Transverse colon (tissue), 4 donors: ENCODE measurements at regions not wholly inside any gene's neighbourhood (a gene's known extent, or its start where the extent isn't known, plus 50 kb on each side); places are given as distances from the start of the nearest gene placed in this dataset.

ENCODE experiments used
- DNase-seq: peaks from one replicate; pipeline ENCODE4 v3.0.0-alpha.2; 2019
- H3K27ac ChIP-seq, 4 donors: fragments of 200-600 bp; sonication (generic); 2 replicates each; pipeline ENCODE4 v1.5.1; 2016 to 2018; ENCODE audit warnings: inconsistent platforms in 4 of 4
- H3K27me3 ChIP-seq: fragments of 200-600 bp; sonication (generic); 2 replicates; pipeline ENCODE4 v1.5.1; 2017; ENCODE audit warnings: inconsistent platforms
- H3K36me3 ChIP-seq, 4 donors: fragments of 200-600 bp; sonication (generic); 2 replicates each; pipeline ENCODE4 v1.5.1; 2017 to 2019; ENCODE audit warnings: inconsistent platforms in 4 of 4
- H3K4me1 ChIP-seq, 4 donors: fragments of 200-600 bp; sonication (generic); 2 replicates each; pipeline ENCODE4 v1.5.1; 2017 to 2020; ENCODE audit warnings: inconsistent platforms in 4 of 4
- H3K4me3 ChIP-seq, 4 donors: fragments of 200-600 bp; sonication (generic); 1 replicate in 1 of 4; 2 replicates in 3 of 4; pipeline versions ENCODE4 v1.5.1 to v1.6.1; 2017 to 2019; ENCODE audit warnings: inconsistent platforms in 4 of 4
- H3K9me3 ChIP-seq, 2 donors: fragments of 200-600 bp; sonication (generic); 2 replicates each; pipeline ENCODE4 v1.5.1; 2017 to 2019; ENCODE audit warnings: inconsistent platforms in 2 of 2
- EP300 ChIP-seq: sonication (generic); formaldehyde crosslinking; IDR thresholded peaks from one replicate; pipeline ENCODE4 v1.6.1; 2017; ENCODE audit warnings: antibody characterized with exemption, low read depth
- POLR2A ChIP-seq: fragments of 450-650 bp; IDR thresholded peaks from one replicate; pipeline ENCODE4 v1.6.1; 2016; ENCODE audit warnings: antibody characterized with exemption, mild to moderate bottlenecking, moderate library complexity
- POLR2AphosphoS5 ChIP-seq, 3 donors: sonication (generic); formaldehyde crosslinking; IDR thresholded peaks; one replicate each; pipeline ENCODE4 v1.6.1; 2016; ENCODE audit warnings: antibody characterized with exemption in 3 of 3
- WGBS, 2 donors: methylation state at CpG; one replicate each; pipeline ENCODE4 v1.1.5; 2018; ENCODE audit warnings: low coverage in 1 of 2; 5-methylcytosine and 5-hydroxymethylcytosine counted together
- in situ Hi-C, 4 donors: fragments of 200-750 bp; cut with MboI; loops; one replicate each; pipeline versions ENCODE4 v1.15.0 to v1.15.1; 2017; ENCODE audit warnings: low sequenced_read_pairs in 3 of 4, low pct_ligation_motif_present in 1 of 4, low pct_unique_long_range_greater_than_20kb in 1 of 4
- intact Hi-C: fragments of 100-400 bp; cut with DNase I; formaldehyde crosslinking; loops from one replicate; pipeline ENCODE4 v1.15.1; 2023; ENCODE audit warnings: low total_unique reads
- TF ChIP-seq, protein P1 (sequence below), 5 experiments: fragments of 200-600 bp in 3 of 5; fragments of 450-650 bp in 2 of 5; sonication (generic) in 3 of 5; IDR thresholded peaks; 1 replicate in 2 of 5; 2 replicates in 3 of 5; pipeline ENCODE4 v1.5.1; 2016 to 2017; ENCODE audit warnings: antibody characterized with exemption in 5 of 5, inconsistent platforms in 3 of 5, mild to moderate bottlenecking in 2 of 5, moderate library complexity in 1 of 5

DNA sequence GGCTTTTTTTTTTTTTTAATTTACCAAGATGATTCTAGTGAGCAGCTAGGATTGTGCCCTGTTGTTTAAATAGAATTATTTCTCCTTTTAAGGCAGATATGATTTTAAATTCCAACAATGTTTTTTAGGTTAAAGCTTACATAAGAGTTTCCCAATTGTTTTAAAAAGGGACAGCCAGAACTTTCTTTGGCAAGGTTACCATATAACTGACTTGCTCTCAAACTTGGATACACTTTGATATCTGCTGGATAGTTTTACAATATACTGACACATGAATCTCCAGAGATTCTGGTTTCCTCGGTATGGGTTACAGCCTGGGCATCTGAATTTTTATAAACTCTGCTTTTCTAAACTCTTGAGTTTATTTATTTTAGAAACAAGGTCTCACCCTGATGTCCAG lies 134.3 kb upstream of the GADL1 start:
- H3K4me3 ChIP-seq, result no peak overlapping the region
- DNase-seq, result no peak
- in situ Hi-C loops (no loop called here), intact Hi-C loops (no loop called here)
- peaks cover 0 to 9% of the 10 kb centered on the region in 2 donors for H3K9me3 ChIP-seq
- no peaks in the 10 kb centered on the region for H3K27me3 ChIP-seq
- no peaks in the 10 kb centered on the region for H3K36me3 ChIP-seq
- TF ChIP-seq, protein P1, sequence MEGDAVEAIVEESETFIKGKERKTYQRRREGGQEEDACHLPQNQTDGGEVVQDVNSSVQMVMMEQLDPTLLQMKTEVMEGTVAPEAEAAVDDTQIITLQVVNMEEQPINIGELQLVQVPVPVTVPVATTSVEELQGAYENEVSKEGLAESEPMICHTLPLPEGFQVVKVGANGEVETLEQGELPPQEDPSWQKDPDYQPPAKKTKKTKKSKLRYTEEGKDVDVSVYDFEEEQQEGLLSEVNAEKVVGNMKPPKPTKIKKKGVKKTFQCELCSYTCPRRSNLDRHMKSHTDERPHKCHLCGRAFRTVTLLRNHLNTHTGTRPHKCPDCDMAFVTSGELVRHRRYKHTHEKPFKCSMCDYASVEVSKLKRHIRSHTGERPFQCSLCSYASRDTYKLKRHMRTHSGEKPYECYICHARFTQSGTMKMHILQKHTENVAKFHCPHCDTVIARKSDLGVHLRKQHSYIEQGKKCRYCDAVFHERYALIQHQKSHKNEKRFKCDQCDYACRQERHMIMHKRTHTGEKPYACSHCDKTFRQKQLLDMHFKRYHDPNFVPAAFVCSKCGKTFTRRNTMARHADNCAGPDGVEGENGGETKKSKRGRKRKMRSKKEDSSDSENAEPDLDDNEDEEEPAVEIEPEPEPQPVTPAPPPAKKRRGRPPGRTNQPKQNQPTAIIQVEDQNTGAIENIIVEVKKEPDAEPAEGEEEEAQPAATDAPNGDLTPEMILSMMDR (IDR thresholded peaks at IDR 0.05), result no peak
- TF ChIP-seq EP300 (no peak), POLR2AphosphoS5 (IDR thresholded peaks at IDR 0.05) (no peak), POLR2A (no peak)
- H3K27ac ChIP-seq, result no peak overlapping the region
- WGBS, 2 donors, result 74% methylated on average over 1 of the region's 1 CpG; no CpG with 5 or more reads in 1 of the 2 donors
- H3K4me1 ChIP-seq, result no peaks in the 10 kb centered on the region

DNA sequence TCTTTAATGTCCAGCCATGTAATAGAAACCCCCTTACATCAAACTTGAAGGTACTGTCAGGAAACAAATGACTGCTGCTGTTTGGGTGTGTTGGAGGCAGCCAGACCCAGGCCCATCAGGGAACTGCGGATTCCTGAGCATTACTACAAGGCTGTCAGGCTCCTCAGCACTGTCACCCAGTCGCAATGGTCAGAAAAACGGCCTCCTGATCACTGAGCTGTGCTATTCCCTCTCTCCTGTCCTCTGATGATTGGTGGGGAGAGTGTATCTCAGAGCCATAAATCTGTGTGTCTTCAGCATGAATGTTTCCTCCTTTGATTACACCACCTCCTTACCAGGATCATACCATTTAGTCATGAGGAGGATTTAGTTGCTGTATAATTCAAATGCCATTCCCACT lies 135.2 kb upstream of the GADL1 start:
- H3K4me1 ChIP-seq, result no peaks in the 10 kb centered on the region
- H3K36me3 ChIP-seq, result no peaks in the 10 kb centered on the region
- intact Hi-C loops (no loop called here), in situ Hi-C loops (no loop called here)
- H3K27me3 ChIP-seq, result no peaks in the 10 kb centered on the region
- no peak for DNase-seq
- TF ChIP-seq POLR2AphosphoS5 (IDR thresholded peaks at IDR 0.05) (no peak), POLR2A (no peak), EP300 (no peak)
- TF ChIP-seq, protein P1 (IDR thresholded peaks at IDR 0.05), result no peak
- H3K27ac ChIP-seq, result no peak overlapping the region
- no peak overlapping the region for H3K4me3 ChIP-seq
- peaks cover 0 to 9% of the 10 kb centered on the region in 2 donors for H3K9me3 ChIP-seq
- WGBS, 2 donors, result 73% methylated on average over 3 of the region's 3 CpGs; no CpG with 5 or more reads in 1 of the 2 donors

DNA sequence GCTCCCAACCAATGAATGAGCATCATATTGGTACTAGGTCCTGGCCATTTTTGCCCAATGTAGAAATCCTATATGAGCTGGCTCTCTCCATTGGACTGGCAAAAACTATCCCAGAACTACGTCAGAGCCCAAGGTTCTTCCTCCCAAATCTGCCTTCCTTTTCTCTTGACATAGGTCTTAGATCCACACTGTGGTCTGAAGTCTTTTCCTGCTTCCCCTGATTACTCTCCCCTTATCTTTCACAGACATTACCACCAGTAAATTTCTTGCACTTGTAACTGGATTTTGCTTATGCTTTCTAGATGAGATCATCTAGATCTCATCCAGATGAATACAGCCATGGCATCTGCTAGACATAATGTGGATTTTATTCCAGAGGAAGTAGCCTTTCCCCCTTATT lies 141.2 kb upstream of the GADL1 start:
- Histone ChIP-seq H3K4me3 (no peak overlapping the region), H3K9me3 (no peaks in the 10 kb centered on the region), H3K4me1 (no peaks in the 10 kb centered on the region), H3K36me3 (no peaks in the 10 kb centered on the region), H3K27me3 (no peaks in the 10 kb centered on the region), H3K27ac (no peak overlapping the region)
- intact Hi-C loops, result no loop called here
- no peak for TF ChIP-seq POLR2A
- TF ChIP-seq, protein P1 (IDR thresholded peaks at IDR 0.05), result no peak
- no peak for TF ChIP-seq POLR2AphosphoS5 (IDR thresholded peaks at IDR 0.05)
- no peak for TF ChIP-seq EP300
- in situ Hi-C loops, result no loop called here
- no peak for DNase-seq
- WGBS, 2 donors, result 64 to 89% methylated on average over 1 of the region's 1 CpG

DNA sequence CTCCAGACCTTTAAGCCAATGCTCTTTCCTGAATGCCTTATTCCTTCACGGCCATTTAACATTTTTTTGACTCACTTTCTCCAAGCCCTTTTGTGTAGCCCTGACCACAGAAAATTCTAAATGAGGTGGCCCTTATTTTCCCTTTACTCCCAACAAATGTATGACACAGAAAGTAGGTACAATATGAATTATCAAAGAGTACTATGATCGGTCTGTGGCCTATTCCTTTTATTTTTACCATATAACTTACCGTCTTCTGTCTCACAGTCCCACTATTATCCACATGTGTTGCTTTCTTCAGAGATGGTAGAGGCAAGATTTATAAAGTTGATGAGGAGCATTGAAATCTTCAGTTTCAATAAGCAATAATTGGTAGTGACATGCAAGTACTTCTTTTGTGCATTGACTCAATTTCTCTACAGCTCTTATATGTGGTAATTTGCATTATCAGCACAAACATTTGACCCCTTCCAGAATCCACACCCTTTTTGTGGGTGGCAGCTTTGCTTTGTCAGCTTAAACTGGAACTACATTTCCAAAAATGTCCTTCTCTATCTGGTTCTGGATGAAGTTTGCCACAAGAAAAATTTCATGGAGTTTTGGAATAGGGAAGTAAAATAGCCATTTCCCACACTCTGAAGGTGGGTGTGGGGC lies 143.8 kb upstream of the GADL1 start:
- WGBS, 2 donors, result 75 to 79% methylated on average over 3 of the region's 3 CpGs
- no peaks in the 10 kb centered on the region for H3K4me1 ChIP-seq
- intact Hi-C loops (no loop called here), in situ Hi-C loops (no loop called here)
- peaks cover 2 to 4% of the 10 kb centered on the region in 2 donors for H3K9me3 ChIP-seq
- H3K27me3 ChIP-seq, result no peaks in the 10 kb centered on the region
- DNase-seq, result no peak
- no peak overlapping the region for H3K4me3 ChIP-seq
- TF ChIP-seq POLR2AphosphoS5 (IDR thresholded peaks at IDR 0.05) (no peak), EP300 (no peak), POLR2A (no peak)
- TF ChIP-seq, protein P1 (IDR thresholded peaks at IDR 0.05), result no peak
- no peaks in the 10 kb centered on the region for H3K36me3 ChIP-seq
- H3K27ac ChIP-seq, result no peak overlapping the region
